HepG2 (cell line): ENCODE measurements at regions not wholly inside any gene's neighbourhood (a gene's known extent, or its start where the extent isn't known, plus 50 kb on each side); places are given as distances from the start of the nearest gene placed in this dataset.

Source experiments
- DPF2 ChIP-seq: sonication (generic); formaldehyde crosslinking; IDR thresholded peaks from 2 replicates; pipeline ENCODE4 v1.4.0; 2020; ENCODE audit warnings: mild to moderate bottlenecking, low read depth, missing genetic modification reagents, borderline replicate concordance
- ZNF264 ChIP-seq: sonication (generic); formaldehyde crosslinking; IDR thresholded peaks from 2 replicates; pipeline ENCODE4 v1.4.0; 2020; ENCODE audit warnings: missing genetic modification reagents
- ZNF496 ChIP-seq: sonication (generic); formaldehyde crosslinking; IDR thresholded peaks from 2 replicates; pipeline ENCODE4 v1.8.1; 2023; ENCODE audit warnings: mild to moderate bottlenecking, moderate library complexity, missing genetic modification reagents; ENCODE audit not compliant: insufficient replicate concordance
- ZNF766 ChIP-seq: sonication (generic); formaldehyde crosslinking; IDR thresholded peaks from 2 replicates; pipeline ENCODE4 v1.5.0; 2020; ENCODE audit warnings: missing genetic modification reagents, borderline replicate concordance
- TF ChIP-seq, protein P1 (sequence below): sonication (generic); formaldehyde crosslinking; IDR thresholded peaks from 2 replicates; pipeline ENCODE4 v1.8.1; 2022; ENCODE audit warnings: low read depth, mild to moderate bottlenecking, missing genetic modification reagents

GRCh38 chr2:67216881-67217280 is 180.3 kb upstream of the ETAA1 start:
- TF ChIP-seq ZNF264 (CRISPR knock-in tag), result no peak
- TF ChIP-seq ZNF766 (CRISPR knock-in tag), result no peak
- TF ChIP-seq DPF2 (CRISPR knock-in tag), result no peak
- TF ChIP-seq, protein P1, sequence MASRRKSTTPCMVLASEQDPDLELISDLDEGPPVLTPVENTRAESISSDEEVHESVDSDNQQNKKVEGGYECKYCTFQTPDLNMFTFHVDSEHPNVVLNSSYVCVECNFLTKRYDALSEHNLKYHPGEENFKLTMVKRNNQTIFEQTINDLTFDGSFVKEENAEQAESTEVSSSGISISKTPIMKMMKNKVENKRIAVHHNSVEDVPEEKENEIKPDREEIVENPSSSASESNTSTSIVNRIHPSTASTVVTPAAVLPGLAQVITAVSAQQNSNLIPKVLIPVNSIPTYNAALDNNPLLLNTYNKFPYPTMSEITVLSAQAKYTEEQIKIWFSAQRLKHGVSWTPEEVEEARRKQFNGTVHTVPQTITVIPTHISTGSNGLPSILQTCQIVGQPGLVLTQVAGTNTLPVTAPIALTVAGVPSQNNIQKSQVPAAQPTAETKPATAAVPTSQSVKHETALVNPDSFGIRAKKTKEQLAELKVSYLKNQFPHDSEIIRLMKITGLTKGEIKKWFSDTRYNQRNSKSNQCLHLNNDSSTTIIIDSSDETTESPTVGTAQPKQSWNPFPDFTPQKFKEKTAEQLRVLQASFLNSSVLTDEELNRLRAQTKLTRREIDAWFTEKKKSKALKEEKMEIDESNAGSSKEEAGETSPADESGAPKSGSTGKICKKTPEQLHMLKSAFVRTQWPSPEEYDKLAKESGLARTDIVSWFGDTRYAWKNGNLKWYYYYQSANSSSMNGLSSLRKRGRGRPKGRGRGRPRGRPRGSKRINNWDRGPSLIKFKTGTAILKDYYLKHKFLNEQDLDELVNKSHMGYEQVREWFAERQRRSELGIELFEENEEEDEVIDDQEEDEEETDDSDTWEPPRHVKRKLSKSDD, result no peak
- TF ChIP-seq ZNF496, result no peak
